K562 (cell line): ENCODE measurements at regions not wholly inside any gene's neighbourhood (a gene's known extent, or its start where the extent isn't known, plus 50 kb on each side); places are given as distances from the start of the nearest gene placed in this dataset.

Experiments
- ATAC-seq: fragments of 200-7000 bp; cut with Tn5 transposase; 3 replicates; pipeline ENCODE4 v1.9.1; 2020; ENCODE audit warnings: moderate library complexity
- BruUV-seq: library from RNA; stranded (reverse); fragments of 400-500 nt; replicated peaks from 2 replicates; lab custom pipeline; 2021; lab: Mats Ljungman, UMichigan
- CTCF ChIA-PET: fragments of 300-600 bp; formaldehyde crosslinking; extraction: SDS; loops from one replicate; lab custom pipeline; 2021; ENCODE audit warnings: low intra/inter-chr PET ratio; lab: Yijun Ruan, JAX
- POLR2A ChIA-PET: fragments of 300-600, 350-650 bp; sonication (Branson Sonifier 250); formaldehyde crosslinking; extraction: SDS; loops from one replicate; lab custom pipeline; 2021; ENCODE audit warnings: antibody characterized with exemption, inconsistent platforms; lab: Yijun Ruan, JAX
- DNase-seq, 4 experiments: peaks; one replicate each; pipeline versions ENCODE4 v3.0.0 to v3.0.0-alpha.2; 2011 to 2018; ENCODE audit warnings: low spot score in 3 of 4, mixed read lengths in 3 of 4; ENCODE audit errors: extremely low read depth in 1 of 4
- FAIRE-seq: peaks from 2 replicates; lab custom pipeline; 2011; peaks lifted over from hg19 to GRCh38; lab: Jason Lieb, UNC
- H2AFZ ChIP-seq: 2 replicates; pipeline ENCODE4 v1.6.0; 2011; ENCODE audit warnings: low read depth, low read length, control low read depth, inconsistent platforms
- H3K27ac ChIP-seq: fragments of 200-600 bp; 3 replicates; pipeline ENCODE4 v1.8.0; 2011; ENCODE audit warnings: low read depth, mild to moderate bottlenecking, control low read depth, inconsistent platforms, low read length, moderate library complexity, mixed read lengths; ENCODE audit errors: extremely low read depth
- H3K27me3 ChIP-seq, 2 experiments: fragments of 300-600 bp in 1 of 2; 2 replicates in 1 of 2; 3 replicates in 1 of 2; pipeline versions ENCODE4 v1.6.0 to v1.8.0; 2011; ENCODE audit warnings: inconsistent platforms in 2 of 2, low read length in 2 of 2, mild to moderate bottlenecking in 1 of 2, mixed read lengths in 1 of 2, moderate library complexity in 1 of 2; ENCODE audit not compliant: control insufficient read depth in 2 of 2, insufficient read depth in 2 of 2
- H3K36me3 ChIP-seq: fragments of 300-600 bp; 3 replicates; pipeline ENCODE4 v1.8.0; 2011; ENCODE audit warnings: mild to moderate bottlenecking, low read length, inconsistent platforms; ENCODE audit not compliant: control insufficient read depth, insufficient read depth
- H3K4me1 ChIP-seq, 2 experiments: fragments of 200-600 bp in 1 of 2; replicated peaks in 1 of 2; 2 replicates in 1 of 2; 3 replicates in 1 of 2; pipeline versions ENCODE4 v1.5.1 to v1.8.0; 2011; ENCODE audit warnings: inconsistent platforms in 2 of 2, low read length in 2 of 2, mild to moderate bottlenecking in 1 of 2, mixed read lengths in 1 of 2, moderate library complexity in 1 of 2; ENCODE audit not compliant: control insufficient read depth in 2 of 2, insufficient read depth in 2 of 2
- H3K4me2 ChIP-seq: 2 replicates; pipeline ENCODE4 v1.6.1; 2011; ENCODE audit warnings: low read length, control low read depth, inconsistent platforms, mixed read lengths; ENCODE audit not compliant: insufficient read depth
- H3K4me3 ChIP-seq: fragments of 200-600 bp; sonication (generic), shearing (Covaris generic); 2 replicates; pipeline ENCODE4 v1.5.1; 2016; ENCODE audit warnings: control low read depth, inconsistent platforms
- H3K79me2 ChIP-seq: fragments of 200-600 bp; 3 replicates; pipeline ENCODE4 v1.8.0; 2011; ENCODE audit warnings: low read length, inconsistent platforms; ENCODE audit not compliant: control insufficient read depth, insufficient read depth
- H3K9ac ChIP-seq, 2 experiments: 2 replicates each; pipeline versions ENCODE4 v1.6.0 to v1.6.1; 2011; ENCODE audit warnings: low read depth in 2 of 2, low read length in 2 of 2, control low read depth in 1 of 2, inconsistent platforms in 1 of 2, mild to moderate bottlenecking in 1 of 2, mixed read lengths in 1 of 2; ENCODE audit not compliant: insufficient read depth in 1 of 2
- H3K9me1 ChIP-seq: one replicate; pipeline ENCODE4 v1.6.0; 2011; ENCODE audit warnings: inconsistent platforms, mild to moderate bottlenecking, low read length, moderate library complexity; ENCODE audit not compliant: control insufficient read depth, insufficient read depth
- H3K9me3 ChIP-seq: replicated peaks from 2 replicates; pipeline ENCODE4 v1.5.1; 2011; ENCODE audit warnings: low read depth, low read length, inconsistent platforms; ENCODE audit not compliant: control insufficient read depth, insufficient read depth
- H4K20me1 ChIP-seq: replicated peaks from 2 replicates; pipeline ENCODE4 v1.6.1; 2011; ENCODE audit warnings: low read length, inconsistent platforms, mixed read lengths; ENCODE audit not compliant: control insufficient read depth, insufficient read depth
- KAT8 ChIP-seq: fragments of 450-650 bp; IDR thresholded peaks from 2 replicates; pipeline ENCODE4 v1.6.1; 2016; ENCODE audit warnings: low read depth, mild to moderate bottlenecking
- MCM5 ChIP-seq: fragments of 450-650 bp; IDR thresholded peaks from 2 replicates; pipeline ENCODE4 v1.6.1; 2016; ENCODE audit warnings: low read depth
- MTA1 ChIP-seq: fragments of 450-650 bp; IDR thresholded peaks from 2 replicates; pipeline ENCODE4 v1.6.1; 2017; ENCODE audit warnings: borderline replicate concordance
- SMAD4 ChIP-seq: fragments of 250-450 bp; sonication (Bioruptor Pico); conservative IDR thresholded peaks from 2 replicates; pipeline ENCODE4 v1.8.0; 2021; ENCODE audit warnings: inconsistent platforms, mild to moderate bottlenecking, moderate library complexity
- STAG1 ChIP-seq: sonication (generic); formaldehyde crosslinking; IDR thresholded peaks from 2 replicates; pipeline ENCODE4 v1.5.0; 2020; ENCODE audit warnings: missing genetic modification reagents, borderline replicate concordance
- TFAM ChIP-seq: fragments of 250-450 bp; sonication (Bioruptor Pico); conservative IDR thresholded peaks from 2 replicates; pipeline ENCODE4 v1.5.0; 2021; ENCODE audit warnings: mild to moderate bottlenecking, moderate library complexity
- ZC3H11A ChIP-seq: IDR thresholded peaks from 2 replicates; pipeline ENCODE4 v1.6.1; 2012; ENCODE audit warnings: low read depth, low read length, improper control_type of control experiment
- ZNF699 ChIP-seq: fragments of 250-450 bp; sonication (Bioruptor Pico); IDR thresholded peaks from 2 replicates; pipeline ENCODE4 v1.8.0; 2021; ENCODE audit warnings: mild to moderate bottlenecking, moderate library complexity; ENCODE audit not compliant: insufficient replicate concordance
- ZNF707 ChIP-seq: fragments of 250-450 bp; sonication (Bioruptor Pico); conservative IDR thresholded peaks from 2 replicates; pipeline ENCODE4 v1.8.0; 2022; ENCODE audit warnings: inconsistent platforms, mild to moderate bottlenecking, moderate library complexity
- in situ Hi-C: fragments of 300-500 bp; cut with MboI; formaldehyde crosslinking; loops from 4 replicates; pipeline ENCODE4 v1.15.0; 2018; ENCODE audit warnings: inconsistent platforms, mixed read lengths
- intact Hi-C: fragments of 100-400 bp; cut with micrococcal nuclease; formaldehyde crosslinking; loops from 2 replicates; pipeline ENCODE4 v1.14.2; 2022
- TF ChIP-seq, protein P1 (sequence below): sonication (generic); formaldehyde crosslinking; IDR thresholded peaks from 2 replicates; pipeline ENCODE4 v1.9.0; 2022; ENCODE audit warnings: mild to moderate bottlenecking, missing genetic modification reagents
- TF ChIP-seq, protein P2 (sequence below): sonication (generic); formaldehyde crosslinking; IDR thresholded peaks from 2 replicates; pipeline ENCODE4 v1.4.0; 2020; ENCODE audit warnings: mild to moderate bottlenecking, missing genetic modification reagents
- TF ChIP-seq, protein P3 (sequence below), 2 experiments: fragments of 450-650 bp in 1 of 2; IDR thresholded peaks; 2 replicates each; pipeline ENCODE4 v1.6.1; 2011 to 2017; ENCODE audit warnings: low read depth in 2 of 2, antibody characterized with exemption in 1 of 2, borderline replicate concordance in 1 of 2, low read length in 1 of 2, mild to moderate bottlenecking in 1 of 2, mixed read lengths in 1 of 2; ENCODE audit not compliant: control insufficient read depth in 1 of 2
- TF ChIP-seq, protein P4 (sequence below): fragments of 250-450 bp; sonication (Bioruptor Pico); IDR thresholded peaks from 2 replicates; pipeline ENCODE4 v1.8.0; 2021; ENCODE audit warnings: moderate library complexity, mild to moderate bottlenecking, inconsistent platforms
- TF ChIP-seq, protein P5 (sequence below): fragments of 250-450 bp; sonication (Bioruptor Pico); IDR thresholded peaks from 2 replicates; pipeline ENCODE4 v1.8.0; 2021; ENCODE audit warnings: moderate library complexity, mild to moderate bottlenecking, inconsistent platforms

DNA sequence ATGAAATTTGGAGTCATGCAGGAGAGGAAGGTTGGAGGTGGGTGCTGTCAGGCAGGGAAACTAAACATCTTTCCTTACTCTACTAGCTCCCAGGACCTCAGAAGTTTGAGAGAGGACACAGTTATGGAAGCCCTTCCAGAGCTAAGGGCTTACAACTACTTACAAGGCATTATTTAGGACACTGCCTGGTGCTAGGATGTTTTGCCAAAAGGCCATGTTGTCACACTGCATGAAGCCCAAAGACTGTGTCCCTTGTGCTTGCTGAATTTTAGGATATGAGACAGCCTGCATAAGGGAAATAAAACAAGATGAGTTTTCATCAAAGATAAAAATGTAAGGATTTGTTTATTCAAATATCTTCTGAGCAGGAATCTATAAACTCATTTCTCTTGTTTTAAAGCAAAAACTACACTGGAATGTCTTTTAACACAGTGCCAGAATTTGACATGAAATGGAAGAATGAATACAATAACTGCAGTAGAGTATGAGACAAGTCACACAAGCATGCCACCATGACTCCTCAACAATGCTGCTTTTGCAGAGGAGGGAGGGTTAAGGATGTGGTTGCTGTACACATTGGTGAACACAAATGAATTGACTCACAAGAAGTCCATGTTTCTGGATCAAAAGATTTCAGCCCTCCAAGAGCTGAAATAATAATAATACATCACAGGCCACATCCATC is 258.4 kb downstream of the SPRY2 start:
- POLR2A ChIA-PET: no interaction called here
- FAIRE-seq: no peak
- H3K9ac ChIP-seq: no peak overlapping the region
- no peak overlapping the region for H3K27ac ChIP-seq
- in situ Hi-C loops (no loop called here), intact Hi-C loops (no loop called here)
- CTCF ChIA-PET: no interaction called here
- no peaks in the 10 kb centered on the region for H4K20me1 ChIP-seq
- no peak for DNase-seq
- H3K4me1 ChIP-seq: no peaks in the 10 kb centered on the region
- no peaks in the 10 kb centered on the region for H3K9me1 ChIP-seq
- ATAC-seq: no peak
- TF ChIP-seq, protein P1, sequence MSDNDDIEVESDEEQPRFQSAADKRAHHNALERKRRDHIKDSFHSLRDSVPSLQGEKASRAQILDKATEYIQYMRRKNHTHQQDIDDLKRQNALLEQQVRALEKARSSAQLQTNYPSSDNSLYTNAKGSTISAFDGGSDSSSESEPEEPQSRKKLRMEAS (CRISPR knock-in tag): no peak
- TF ChIP-seq ZC3H11A: no peak
- TF ChIP-seq, protein P2, sequence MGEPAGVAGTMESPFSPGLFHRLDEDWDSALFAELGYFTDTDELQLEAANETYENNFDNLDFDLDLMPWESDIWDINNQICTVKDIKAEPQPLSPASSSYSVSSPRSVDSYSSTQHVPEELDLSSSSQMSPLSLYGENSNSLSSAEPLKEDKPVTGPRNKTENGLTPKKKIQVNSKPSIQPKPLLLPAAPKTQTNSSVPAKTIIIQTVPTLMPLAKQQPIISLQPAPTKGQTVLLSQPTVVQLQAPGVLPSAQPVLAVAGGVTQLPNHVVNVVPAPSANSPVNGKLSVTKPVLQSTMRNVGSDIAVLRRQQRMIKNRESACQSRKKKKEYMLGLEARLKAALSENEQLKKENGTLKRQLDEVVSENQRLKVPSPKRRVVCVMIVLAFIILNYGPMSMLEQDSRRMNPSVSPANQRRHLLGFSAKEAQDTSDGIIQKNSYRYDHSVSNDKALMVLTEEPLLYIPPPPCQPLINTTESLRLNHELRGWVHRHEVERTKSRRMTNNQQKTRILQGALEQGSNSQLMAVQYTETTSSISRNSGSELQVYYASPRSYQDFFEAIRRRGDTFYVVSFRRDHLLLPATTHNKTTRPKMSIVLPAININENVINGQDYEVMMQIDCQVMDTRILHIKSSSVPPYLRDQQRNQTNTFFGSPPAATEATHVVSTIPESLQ (CRISPR knock-in tag): no peak
- TF ChIP-seq, protein P3, sequence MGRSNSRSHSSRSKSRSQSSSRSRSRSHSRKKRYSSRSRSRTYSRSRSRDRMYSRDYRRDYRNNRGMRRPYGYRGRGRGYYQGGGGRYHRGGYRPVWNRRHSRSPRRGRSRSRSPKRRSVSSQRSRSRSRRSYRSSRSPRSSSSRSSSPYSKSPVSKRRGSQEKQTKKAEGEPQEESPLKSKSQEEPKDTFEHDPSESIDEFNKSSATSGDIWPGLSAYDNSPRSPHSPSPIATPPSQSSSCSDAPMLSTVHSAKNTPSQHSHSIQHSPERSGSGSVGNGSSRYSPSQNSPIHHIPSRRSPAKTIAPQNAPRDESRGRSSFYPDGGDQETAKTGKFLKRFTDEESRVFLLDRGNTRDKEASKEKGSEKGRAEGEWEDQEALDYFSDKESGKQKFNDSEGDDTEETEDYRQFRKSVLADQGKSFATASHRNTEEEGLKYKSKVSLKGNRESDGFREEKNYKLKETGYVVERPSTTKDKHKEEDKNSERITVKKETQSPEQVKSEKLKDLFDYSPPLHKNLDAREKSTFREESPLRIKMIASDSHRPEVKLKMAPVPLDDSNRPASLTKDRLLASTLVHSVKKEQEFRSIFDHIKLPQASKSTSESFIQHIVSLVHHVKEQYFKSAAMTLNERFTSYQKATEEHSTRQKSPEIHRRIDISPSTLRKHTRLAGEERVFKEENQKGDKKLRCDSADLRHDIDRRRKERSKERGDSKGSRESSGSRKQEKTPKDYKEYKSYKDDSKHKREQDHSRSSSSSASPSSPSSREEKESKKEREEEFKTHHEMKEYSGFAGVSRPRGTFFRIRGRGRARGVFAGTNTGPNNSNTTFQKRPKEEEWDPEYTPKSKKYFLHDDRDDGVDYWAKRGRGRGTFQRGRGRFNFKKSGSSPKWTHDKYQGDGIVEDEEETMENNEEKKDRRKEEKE (IDR thresholded peaks at IDR 0.05; ENCODE audit: borderline replicate concordance in 1 of 2, control insufficient read depth in 1 of 2, low read depth in 2 of 2, low read length in 1 of 2): no peak
- no peak for TF ChIP-seq ZNF699 (CRISPR knock-in tag)
- TF ChIP-seq MTA1: no peak
- TF ChIP-seq ZNF707 (CRISPR knock-in tag): no peak
- TF ChIP-seq TFAM (CRISPR knock-in tag): no peak
- TF ChIP-seq, protein P4, sequence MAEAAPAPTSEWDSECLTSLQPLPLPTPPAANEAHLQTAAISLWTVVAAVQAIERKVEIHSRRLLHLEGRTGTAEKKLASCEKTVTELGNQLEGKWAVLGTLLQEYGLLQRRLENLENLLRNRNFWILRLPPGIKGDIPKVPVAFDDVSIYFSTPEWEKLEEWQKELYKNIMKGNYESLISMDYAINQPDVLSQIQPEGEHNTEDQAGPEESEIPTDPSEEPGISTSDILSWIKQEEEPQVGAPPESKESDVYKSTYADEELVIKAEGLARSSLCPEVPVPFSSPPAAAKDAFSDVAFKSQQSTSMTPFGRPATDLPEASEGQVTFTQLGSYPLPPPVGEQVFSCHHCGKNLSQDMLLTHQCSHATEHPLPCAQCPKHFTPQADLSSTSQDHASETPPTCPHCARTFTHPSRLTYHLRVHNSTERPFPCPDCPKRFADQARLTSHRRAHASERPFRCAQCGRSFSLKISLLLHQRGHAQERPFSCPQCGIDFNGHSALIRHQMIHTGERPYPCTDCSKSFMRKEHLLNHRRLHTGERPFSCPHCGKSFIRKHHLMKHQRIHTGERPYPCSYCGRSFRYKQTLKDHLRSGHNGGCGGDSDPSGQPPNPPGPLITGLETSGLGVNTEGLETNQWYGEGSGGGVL (CRISPR knock-in tag): no peak
- no peak for TF ChIP-seq STAG1 (CRISPR knock-in tag)
- no peak for TF ChIP-seq SMAD4 (CRISPR knock-in tag)
- TF ChIP-seq, protein P5, sequence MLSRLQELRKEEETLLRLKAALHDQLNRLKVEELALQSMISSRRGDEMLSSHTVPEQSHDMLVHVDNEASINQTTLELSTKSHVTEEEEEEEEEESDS (CRISPR knock-in tag): no peak
- TF ChIP-seq KAT8: no peak
- no peak for TF ChIP-seq MCM5
- H3K4me3 ChIP-seq: no peak overlapping the region
- H3K36me3 ChIP-seq: no peaks in the 10 kb centered on the region
- BruUV-seq: no TSS peak
- no peaks in the 10 kb centered on the region for H3K79me2 ChIP-seq
- H3K9me3 ChIP-seq: no peaks in the 10 kb centered on the region
- H3K4me2 ChIP-seq: no peak overlapping the region
- H2AFZ ChIP-seq: no peak overlapping the region
- H3K27me3 ChIP-seq: no peaks in the 10 kb centered on the region
